ENCODE measurements at regions not wholly inside any gene's neighbourhood (a gene's known extent, or its start where the extent isn't known, plus 50 kb on each side); places are given as distances from the start of the nearest gene placed in this dataset.

GRCh38 chr6:106918115-106918514, 56.4 kb downstream of the CD24 start:
- Histone ChIP-seq H3K79me2 (ENCODE audit: control insufficient read depth, insufficient read depth, low read length) (no peaks in the 10 kb centered on the region), H3K27ac (ENCODE audit: low read depth, low read length) (no peak overlapping the region), H4K5ac (ENCODE audit: low read length) (no peak overlapping the region), H3K23ac (ENCODE audit: low read length) (no peak overlapping the region), H2BK15ac (replicated peaks; ENCODE audit: low read depth) (no peak overlapping the region), H3K56ac (ENCODE audit: low read length) (no peak overlapping the region), H3K4me3 (ENCODE audit: low read length) (no peak overlapping the region), H3K4ac (ENCODE audit: low read depth, low read length) (no peak overlapping the region), H3K4me1 (ENCODE audit: control insufficient read depth, low read depth, low read length) (no peaks in the 10 kb centered on the region), H2BK5ac (ENCODE audit: low read length) (no peak overlapping the region), H3K18ac (ENCODE audit: low read length) (no peak overlapping the region), H3K27me3 (ENCODE audit: insufficient read depth, low read length, poor library complexity) (no peaks in the 10 kb centered on the region), H2AK5ac (ENCODE audit: low read length) (no peak overlapping the region), H3K79me1 (ENCODE audit: low read length) (no peaks in the 10 kb centered on the region), H3K4me2 (ENCODE audit: low read length) (no peak overlapping the region), H3K36me3 (ENCODE audit: control insufficient read depth, insufficient read depth, low read length) (no peaks in the 10 kb centered on the region), H2BK120ac (ENCODE audit: low read depth, low read length) (no peak overlapping the region), H4K8ac (ENCODE audit: low read depth, low read length) (no peak overlapping the region), H3K9ac (ENCODE audit: low read length) (no peak overlapping the region)
- no CpG with 5 or more reads among the region's 3 CpGs for WGBS (ENCODE audit: extremely low coverage, insufficient coverage, low lambda C conversion rate)
- no peak for DNase-seq

GRCh38 chr6:106916891-106917290, 57.6 kb downstream of the CD24 start:
- Histone ChIP-seq H2BK5ac (ENCODE audit: low read length) (no peak overlapping the region), H2AK5ac (ENCODE audit: low read length) (no peak overlapping the region), H3K4me2 (ENCODE audit: low read length) (no peak overlapping the region), H3K36me3 (ENCODE audit: control insufficient read depth, insufficient read depth, low read length) (no peaks in the 10 kb centered on the region), H3K23ac (ENCODE audit: low read length) (no peak overlapping the region), H3K4me3 (ENCODE audit: low read length) (no peak overlapping the region), H3K79me2 (ENCODE audit: control insufficient read depth, insufficient read depth, low read length) (no peaks in the 10 kb centered on the region), H3K4ac (ENCODE audit: low read depth, low read length) (no peak overlapping the region), H3K9ac (ENCODE audit: low read length) (no peak overlapping the region), H3K79me1 (ENCODE audit: low read length) (no peaks in the 10 kb centered on the region), H2BK15ac (replicated peaks; ENCODE audit: low read depth) (no peak overlapping the region), H3K56ac (ENCODE audit: low read length) (no peak overlapping the region), H4K8ac (ENCODE audit: low read depth, low read length) (no peak overlapping the region), H3K18ac (ENCODE audit: low read length) (no peak overlapping the region), H3K27ac (ENCODE audit: low read depth, low read length) (no peak overlapping the region), H4K5ac (ENCODE audit: low read length) (no peak overlapping the region), H3K4me1 (ENCODE audit: control insufficient read depth, low read depth, low read length) (no peaks in the 10 kb centered on the region), H3K27me3 (ENCODE audit: insufficient read depth, low read length, poor library complexity) (no peaks in the 10 kb centered on the region), H2BK120ac (ENCODE audit: low read depth, low read length) (no peak overlapping the region)
- DNase-seq, result no peak
- no CpG with 5 or more reads among the region's 2 CpGs for WGBS (ENCODE audit: extremely low coverage, insufficient coverage, low lambda C conversion rate)

- no peak overlapping the region for H3K23ac ChIP-seq (ENCODE audit: low read length)
- no peak overlapping the region for H4K8ac ChIP-seq (ENCODE audit: low read depth, low read length)
- H4K5ac ChIP-seq (ENCODE audit: low read length), result no peak overlapping the region
- no peak overlapping the region for H3K4me2 ChIP-seq (ENCODE audit: low read length)
- no peaks in the 10 kb centered on the region for H3K4me1 ChIP-seq (ENCODE audit: control insufficient read depth, low read depth, low read length)
- peak; percentile 53 for DNase-seq
- H3K4me3 ChIP-seq (ENCODE audit: low read length), result no peak overlapping the region
- no peak overlapping the region for H3K4ac ChIP-seq (ENCODE audit: low read depth, low read length)
- H3K36me3 ChIP-seq (ENCODE audit: control insufficient read depth, insufficient read depth, low read length), result no peaks in the 10 kb centered on the region
- H3K27me3 ChIP-seq (ENCODE audit: insufficient read depth, low read length, poor library complexity), result no peaks in the 10 kb centered on the region
- H3K56ac ChIP-seq (ENCODE audit: low read length), result no peak overlapping the region
- no peak overlapping the region for H3K18ac ChIP-seq (ENCODE audit: low read length)
- H2BK15ac ChIP-seq (replicated peaks; ENCODE audit: low read depth), result peak overlapping the region; percentile 4
- no peaks in the 10 kb centered on the region for H3K79me1 ChIP-seq (ENCODE audit: low read length)
- no peak overlapping the region for H2AK5ac ChIP-seq (ENCODE audit: low read length)
- no peak overlapping the region for H3K27ac ChIP-seq (ENCODE audit: low read depth, low read length)
- H2BK120ac ChIP-seq (ENCODE audit: low read depth, low read length), result no peak overlapping the region
- no peak overlapping the region for H2BK5ac ChIP-seq (ENCODE audit: low read length)
- WGBS (ENCODE audit: extremely low coverage, insufficient coverage, low lambda C conversion rate), result no CpG with 5 or more reads among the region's 5 CpGs
- H3K79me2 ChIP-seq (ENCODE audit: control insufficient read depth, insufficient read depth, low read length), result no peaks in the 10 kb centered on the region
- no peak overlapping the region for H3K9ac ChIP-seq (ENCODE audit: low read length)
Measured at GRCh38 chr6:106913676-106914280, 60.8 kb downstream of the CD24 start.

- Histone ChIP-seq H2AK5ac (ENCODE audit: low read length) (no peak overlapping the region), H3K4me3 (ENCODE audit: low read length) (no peak overlapping the region), H3K27me3 (ENCODE audit: insufficient read depth, low read length, poor library complexity) (no peaks in the 10 kb centered on the region), H3K4me1 (ENCODE audit: control insufficient read depth, low read depth, low read length) (no peaks in the 10 kb centered on the region), H3K79me2 (ENCODE audit: control insufficient read depth, insufficient read depth, low read length) (no peaks in the 10 kb centered on the region), H3K18ac (ENCODE audit: low read length) (no peak overlapping the region), H4K5ac (ENCODE audit: low read length) (no peak overlapping the region), H2BK120ac (ENCODE audit: low read depth, low read length) (no peak overlapping the region), H3K56ac (ENCODE audit: low read length) (no peak overlapping the region), H3K36me3 (ENCODE audit: control insufficient read depth, insufficient read depth, low read length) (no peaks in the 10 kb centered on the region), H2BK5ac (ENCODE audit: low read length) (no peak overlapping the region), H3K23ac (ENCODE audit: low read length) (no peak overlapping the region), H3K27ac (ENCODE audit: low read depth, low read length) (no peak overlapping the region), H2BK15ac (replicated peaks; ENCODE audit: low read depth) (no peak overlapping the region), H4K8ac (ENCODE audit: low read depth, low read length) (no peak overlapping the region), H3K4ac (ENCODE audit: low read depth, low read length) (no peak overlapping the region), H3K9ac (ENCODE audit: low read length) (no peak overlapping the region), H3K79me1 (ENCODE audit: low read length) (no peaks in the 10 kb centered on the region), H3K4me2 (ENCODE audit: low read length) (no peak overlapping the region)
- DNase-seq, result no peak
Measured at GRCh38 chr6:106913111-106913510, 61.4 kb downstream of the CD24 start.

- Histone ChIP-seq H3K36me3 (ENCODE audit: control insufficient read depth, insufficient read depth, low read length) (no peaks in the 10 kb centered on the region), H3K79me2 (ENCODE audit: control insufficient read depth, insufficient read depth, low read length) (no peaks in the 10 kb centered on the region), H2BK5ac (ENCODE audit: low read length) (no peak overlapping the region), H3K4me3 (ENCODE audit: low read length) (no peak overlapping the region), H3K4me2 (ENCODE audit: low read length) (no peak overlapping the region), H3K27ac (ENCODE audit: low read depth, low read length) (no peak overlapping the region), H4K8ac (ENCODE audit: low read depth, low read length) (no peak overlapping the region), H3K79me1 (ENCODE audit: low read length) (no peaks in the 10 kb centered on the region), H3K4me1 (ENCODE audit: control insufficient read depth, low read depth, low read length) (no peaks in the 10 kb centered on the region), H3K23ac (ENCODE audit: low read length) (no peak overlapping the region), H3K56ac (ENCODE audit: low read length) (no peak overlapping the region), H3K4ac (ENCODE audit: low read depth, low read length) (no peak overlapping the region), H2BK15ac (replicated peaks; ENCODE audit: low read depth) (no peak overlapping the region), H2BK120ac (ENCODE audit: low read depth, low read length) (no peak overlapping the region), H3K9ac (ENCODE audit: low read length) (no peak overlapping the region), H3K18ac (ENCODE audit: low read length) (no peak overlapping the region), H4K5ac (ENCODE audit: low read length) (no peak overlapping the region), H2AK5ac (ENCODE audit: low read length) (no peak overlapping the region), H3K27me3 (ENCODE audit: insufficient read depth, low read length, poor library complexity) (no peaks in the 10 kb centered on the region)
- DNase-seq, result no peak
Measured at GRCh38 chr6:106912091-106912490, 62.4 kb downstream of the CD24 start.

Measured in mesendoderm (in vitro differentiated cells).